ENCODE measurements at regions not wholly inside any gene's neighbourhood (a gene's known extent, or its start where the extent isn't known, plus 50 kb on each side); places are given as distances from the start of the nearest gene placed in this dataset.

DNA sequence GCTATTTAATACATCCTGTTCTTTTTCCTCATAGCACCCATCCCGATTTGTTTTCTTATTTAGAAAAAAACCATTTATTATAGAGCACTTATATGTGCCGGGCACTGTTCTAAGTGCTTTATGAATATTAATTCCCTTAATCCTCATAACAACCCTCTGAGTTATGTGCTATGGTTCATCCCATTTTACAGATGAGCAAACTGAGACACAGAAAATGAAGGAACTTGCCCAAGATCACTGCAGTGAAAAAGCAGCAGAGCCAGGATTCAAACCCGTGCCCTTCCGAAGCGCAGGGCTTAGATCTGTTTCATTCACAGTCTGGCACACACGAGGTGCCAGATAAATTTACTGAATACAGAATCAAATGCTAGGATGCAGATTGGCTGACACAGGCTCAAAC, 85.1 kb upstream of the ZC3H12A start:
- in situ Hi-C loops (cut with HindIII; ENCODE audit: low pct_unique_long_range_greater_than_20kb, low sequenced_read_pairs) = no loop called here
- DNase-seq (ENCODE audit: low read depth) = no peak

DNA sequence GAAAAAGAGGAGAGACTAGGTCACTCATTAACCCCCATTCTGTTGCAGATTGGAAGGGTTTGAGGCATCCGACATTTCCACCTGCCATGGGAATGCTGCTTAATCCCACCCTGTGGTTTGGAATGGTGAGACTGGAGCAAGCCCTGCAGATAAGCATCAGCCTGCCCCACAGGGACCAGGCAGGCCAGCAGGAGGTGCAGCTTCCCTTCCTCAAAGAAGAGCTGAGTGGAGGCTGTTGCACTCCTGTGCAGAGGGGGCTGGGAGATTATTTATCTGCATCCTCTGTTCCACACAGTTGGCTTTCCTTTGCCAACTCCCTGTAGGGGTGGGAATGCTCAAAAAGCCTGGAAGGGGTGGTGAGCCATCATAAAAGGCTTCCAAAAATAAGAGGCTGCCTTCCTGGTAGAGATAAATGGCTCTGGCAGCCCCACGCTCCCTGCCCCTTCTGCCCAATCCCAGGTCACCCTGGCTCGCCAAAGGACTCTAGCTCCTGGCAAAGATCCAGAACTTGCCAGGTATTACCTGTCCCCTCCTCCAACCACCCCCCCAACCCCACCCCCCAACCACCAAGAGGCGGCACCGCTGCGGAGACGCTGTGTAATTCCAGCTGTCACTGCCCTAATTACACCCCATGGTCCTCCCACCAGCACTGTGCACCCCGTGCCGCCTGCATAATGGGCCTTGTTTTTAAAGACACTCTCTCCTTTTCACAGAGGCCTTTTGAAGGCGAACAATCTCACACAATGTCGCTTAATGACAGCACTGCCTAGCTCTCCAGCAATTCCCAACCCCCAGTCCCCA, 83.0 kb upstream of the ZC3H12A start:
- no peak for DNase-seq (ENCODE audit: low read depth)
- in situ Hi-C loops (cut with HindIII; ENCODE audit: low pct_unique_long_range_greater_than_20kb, low sequenced_read_pairs) = no loop called here

- in situ Hi-C loops (cut with HindIII; ENCODE audit: low pct_unique_long_range_greater_than_20kb, low sequenced_read_pairs) = no loop called here
- no peak for DNase-seq (ENCODE audit: low read depth)
Measured at GRCh38 chr1:37392051-37392450, 82.3 kb upstream of the ZC3H12A start.

- DNase-seq (ENCODE audit: low read depth) = no peak
- in situ Hi-C loops (cut with HindIII; ENCODE audit: low pct_unique_long_range_greater_than_20kb, low sequenced_read_pairs) = no loop called here
Measured at GRCh38 chr1:37393173-37394120, 80.9 kb upstream of the ZC3H12A start.

DNA sequence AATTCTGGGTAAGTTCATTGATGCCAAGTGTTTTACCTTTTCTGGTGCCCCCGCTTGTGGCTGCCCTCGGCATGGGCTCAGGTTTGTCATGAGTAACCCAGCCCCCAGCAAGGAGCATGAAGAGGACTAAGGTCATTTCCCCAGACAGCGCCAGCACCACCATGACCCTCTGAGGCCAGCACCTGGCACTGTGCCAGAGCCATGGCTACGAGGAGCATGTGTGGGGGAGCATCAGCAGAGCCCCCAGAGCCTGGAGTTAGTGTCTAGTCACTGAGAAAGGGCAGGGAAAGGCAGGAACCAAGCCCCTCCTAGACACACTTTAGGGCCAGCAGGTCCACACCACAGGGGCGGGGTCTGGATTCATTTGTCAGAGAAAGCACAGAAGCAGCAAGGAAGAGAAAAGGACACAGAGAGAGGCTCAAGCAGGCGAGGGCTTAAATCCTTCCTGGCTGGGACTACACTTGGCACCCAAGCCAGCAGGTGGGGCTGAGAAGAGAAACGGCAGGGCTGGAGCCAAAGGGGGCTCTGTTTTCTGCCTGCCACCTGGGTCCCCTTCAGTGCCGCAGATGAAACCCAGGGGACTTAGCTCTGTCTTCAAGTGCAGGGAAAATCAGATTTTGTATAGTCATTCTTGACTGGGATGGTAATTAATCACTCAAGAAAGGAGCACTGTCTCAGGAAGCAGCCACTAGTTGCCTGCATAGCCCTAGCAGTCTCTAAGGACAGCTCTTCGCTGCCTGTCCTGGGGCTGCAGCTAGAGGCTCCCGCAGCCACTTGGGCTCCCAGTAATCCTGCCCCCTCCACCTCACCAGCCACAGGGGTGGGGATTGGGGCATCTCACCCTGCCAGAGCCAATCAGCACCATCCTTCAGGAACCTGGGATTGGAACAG, 79.6 kb upstream of the ZC3H12A start:
- DNase-seq (ENCODE audit: low read depth) = no peak
- in situ Hi-C loops (cut with HindIII; ENCODE audit: low pct_unique_long_range_greater_than_20kb, low sequenced_read_pairs) = no loop called here

DNA sequence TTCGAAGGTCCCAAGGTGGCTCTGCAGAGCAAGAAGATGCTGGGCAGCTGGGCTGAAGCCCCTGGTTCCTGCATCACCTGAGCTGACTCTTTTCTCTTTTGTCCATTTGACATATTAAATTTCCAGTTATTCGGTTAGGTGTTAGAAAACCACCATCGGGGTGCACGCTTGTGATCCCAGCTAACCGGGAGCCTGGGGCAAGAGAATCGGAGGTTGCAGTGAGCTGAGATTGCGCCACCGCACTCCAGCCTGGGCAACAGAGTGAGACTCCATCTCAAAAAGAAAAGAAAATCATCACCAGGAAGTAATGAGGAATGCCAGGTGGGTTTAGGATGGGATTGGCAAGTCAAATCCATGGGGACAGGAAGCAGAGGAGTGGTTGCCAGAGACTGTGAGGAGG, 76.3 kb upstream of the ZC3H12A start:
- in situ Hi-C loops (cut with HindIII; ENCODE audit: low pct_unique_long_range_greater_than_20kb, low sequenced_read_pairs) = no loop called here
- DNase-seq (ENCODE audit: low read depth) = no peak

DNA sequence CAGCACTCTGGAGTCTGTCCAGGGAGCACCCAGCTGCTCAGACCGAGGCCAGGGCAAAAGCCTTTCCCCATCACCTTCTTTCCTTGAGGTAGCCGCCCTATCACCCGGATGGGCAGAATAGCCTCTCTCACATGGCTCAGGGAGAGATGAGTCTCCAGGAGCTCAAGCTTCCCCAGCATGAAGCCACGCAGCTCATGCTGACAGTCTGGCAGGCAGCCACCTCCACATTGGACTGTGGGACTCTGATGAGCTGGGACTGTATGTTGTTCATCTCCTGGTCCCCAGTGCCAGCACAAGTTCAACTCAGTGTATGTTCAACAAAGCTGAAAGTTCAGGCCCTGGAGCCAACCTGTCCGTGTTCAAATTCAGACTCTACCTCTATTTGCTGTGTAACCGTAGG, 75.2 kb upstream of the ZC3H12A start:
- DNase-seq (ENCODE audit: low read depth) = no peak
- in situ Hi-C loops (cut with HindIII; ENCODE audit: low pct_unique_long_range_greater_than_20kb, low sequenced_read_pairs) = no loop called here

- in situ Hi-C loops (cut with HindIII; ENCODE audit: low pct_unique_long_range_greater_than_20kb, low sequenced_read_pairs) = no loop called here
- DNase-seq (ENCODE audit: low read depth) = no peak
Measured at GRCh38 chr1:37399830-37400464, 74.4 kb upstream of the ZC3H12A start.

GRCh38 chr1:37400466-37401225, 73.7 kb upstream of the ZC3H12A start:
- no peak for DNase-seq (ENCODE audit: low read depth)
- in situ Hi-C loops (cut with HindIII; ENCODE audit: low pct_unique_long_range_greater_than_20kb, low sequenced_read_pairs) = no loop called here

DNA sequence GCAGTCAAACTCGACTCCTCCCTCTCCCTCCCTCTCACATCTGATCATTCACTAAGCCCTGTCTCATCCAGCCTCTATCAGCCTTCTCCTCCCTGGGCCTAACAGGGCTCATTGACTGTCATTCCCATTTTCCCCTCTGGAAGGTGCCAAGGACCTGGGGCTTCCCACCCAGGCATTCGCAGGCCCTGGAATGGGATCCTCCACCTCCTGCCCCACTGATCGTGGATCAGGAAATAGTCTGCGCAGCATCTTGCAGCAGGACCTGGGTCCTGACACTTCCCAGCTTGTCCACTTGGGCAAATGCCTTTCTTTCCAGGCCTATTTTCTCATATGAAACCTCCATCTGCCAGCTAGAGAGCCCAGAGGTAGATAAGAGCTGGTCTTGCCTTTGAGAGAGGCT, 71.2 kb upstream of the ZC3H12A start:
- DNase-seq (ENCODE audit: low read depth) = no peak
- in situ Hi-C loops (cut with HindIII; ENCODE audit: low pct_unique_long_range_greater_than_20kb, low sequenced_read_pairs) = no loop called here

DNA sequence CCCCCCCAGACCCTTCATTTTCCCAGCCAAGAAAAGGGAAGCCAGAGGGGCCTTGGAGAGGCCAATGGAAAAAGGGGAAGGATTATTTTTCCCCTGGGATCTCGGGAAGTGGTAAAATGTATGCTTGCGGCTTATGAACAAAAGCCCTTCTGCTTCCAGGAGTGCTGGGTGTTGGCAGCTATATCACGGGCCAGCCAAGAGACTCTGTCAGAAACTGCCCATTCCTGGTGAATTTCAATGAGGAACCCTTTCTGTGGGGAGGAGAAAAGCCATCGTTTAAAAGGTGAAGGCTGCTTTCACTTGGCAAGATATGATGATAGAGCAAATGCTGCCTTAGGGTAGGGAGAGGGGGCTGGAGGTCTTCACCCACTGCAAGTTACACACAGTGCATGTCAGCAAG, 69.7 kb upstream of the ZC3H12A start:
- in situ Hi-C loops (cut with HindIII; ENCODE audit: low pct_unique_long_range_greater_than_20kb, low sequenced_read_pairs) = no loop called here
- DNase-seq (ENCODE audit: low read depth) = no peak

- in situ Hi-C loops (cut with HindIII; ENCODE audit: low pct_unique_long_range_greater_than_20kb, low sequenced_read_pairs) = no loop called here
- DNase-seq (ENCODE audit: low read depth) = peak; percentile 25
Measured at GRCh38 chr1:37410105-37410504, 64.3 kb upstream of the ZC3H12A start.

GRCh38 chr1:37410815-37411214, 63.6 kb upstream of the ZC3H12A start:
- DNase-seq (ENCODE audit: low read depth) = peak; percentile 23
- in situ Hi-C loops (cut with HindIII; ENCODE audit: low pct_unique_long_range_greater_than_20kb, low sequenced_read_pairs) = no loop called here

DNA sequence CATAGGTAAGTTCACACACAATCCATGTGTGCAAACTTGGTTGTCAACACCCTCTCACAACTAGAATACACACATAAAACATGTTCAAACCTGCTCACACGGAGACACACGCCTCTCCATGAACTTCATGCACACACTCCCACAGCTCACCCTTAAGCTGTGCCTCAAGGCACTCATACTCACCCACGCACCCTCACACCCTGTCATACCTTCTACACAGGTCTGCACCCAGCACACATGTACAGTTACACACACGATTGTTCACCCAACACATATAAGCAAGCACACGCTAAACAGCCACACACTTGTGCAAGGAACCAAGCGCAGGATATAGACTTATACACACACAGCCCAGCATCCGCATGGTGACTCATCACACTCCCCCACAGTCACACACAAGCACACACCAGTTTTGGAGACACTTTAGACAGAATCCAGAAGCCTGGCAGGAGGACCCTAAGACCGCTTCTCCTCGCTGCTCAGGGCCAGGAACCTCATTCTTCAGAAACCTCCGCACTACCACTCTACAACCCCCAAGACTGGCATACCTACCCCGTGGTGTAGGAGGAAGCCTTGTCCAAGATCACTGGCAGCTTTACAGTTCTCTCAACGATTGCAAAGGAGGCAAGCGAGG, 58.7 kb upstream of the ZC3H12A start:
- in situ Hi-C loops (cut with HindIII; ENCODE audit: low pct_unique_long_range_greater_than_20kb, low sequenced_read_pairs) = no loop called here
- DNase-seq (ENCODE audit: low read depth) = no peak

DNA sequence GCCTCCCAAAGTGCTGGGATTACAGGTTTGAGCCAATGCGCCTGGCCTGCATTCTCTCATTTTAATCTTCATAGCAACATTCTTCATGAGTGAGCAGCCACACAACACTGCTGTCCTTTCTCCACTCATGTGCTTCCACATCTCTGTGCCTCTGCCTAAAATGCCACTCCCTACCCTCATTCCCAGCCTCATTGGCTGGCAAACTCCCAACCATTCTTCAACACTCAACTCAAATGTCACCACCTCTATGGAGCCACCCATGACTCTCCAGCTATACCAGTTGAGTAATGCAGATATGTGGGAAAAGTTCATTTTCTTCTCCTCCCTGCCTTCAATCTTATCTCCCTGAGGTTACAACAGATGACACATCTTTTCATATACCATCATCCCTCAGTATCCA, 53.9 kb upstream of the ZC3H12A start:
- no peak for DNase-seq (ENCODE audit: low read depth)
- in situ Hi-C loops (cut with HindIII; ENCODE audit: low pct_unique_long_range_greater_than_20kb, low sequenced_read_pairs) = no loop called here

DNA sequence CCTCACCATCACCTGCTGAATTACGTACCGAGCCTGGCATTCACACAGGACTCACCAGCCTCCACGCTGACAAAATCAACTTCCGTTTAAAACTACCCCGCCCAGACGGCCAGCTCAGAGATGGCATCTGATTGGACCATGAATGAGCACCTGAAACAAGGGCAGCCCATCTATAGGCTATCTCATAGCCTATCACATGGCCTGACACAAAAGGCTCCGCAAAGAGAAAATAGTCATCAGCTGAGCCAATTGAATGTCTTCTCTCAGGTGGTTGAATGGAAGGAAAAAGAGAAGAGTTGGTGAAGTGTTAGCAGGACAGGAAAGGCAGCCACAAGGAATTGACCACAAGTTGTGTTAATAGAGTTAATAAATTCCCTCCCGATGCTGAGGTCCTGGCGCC, 50.6 kb upstream of the ZC3H12A start:
- in situ Hi-C loops (cut with HindIII; ENCODE audit: low pct_unique_long_range_greater_than_20kb, low sequenced_read_pairs) = no loop called here
- DNase-seq (ENCODE audit: low read depth) = peak; percentile 7

- DNase-seq (ENCODE audit: low read depth) = peak; percentile 10
Measured at GRCh38 chr1:37424523-37424922, 49.9 kb upstream of the ZC3H12A start.

More at GRCh38 chr1:37424523-37424922, 49.9 kb upstream of the ZC3H12A start:
- in situ Hi-C loops (cut with HindIII; ENCODE audit: low pct_unique_long_range_greater_than_20kb, low sequenced_read_pairs) = no loop called here

All from Caki2 (cell line).